Hindlimb muscle (tissue), 1 donor: ENCODE measurements at regions not wholly inside any gene's neighbourhood (a gene's known extent, or its start where the extent isn't known, plus 50 kb on each side); places are given as distances from the start of the nearest gene placed in this dataset.
A peak's percentile ranks its signal among the peaks of the same experiment; 100 is the strongest.
"Not testable (repeated sequence)": the region's sequence is repeated elsewhere in the genome, so short reads cannot be mapped to it uniquely, and the experiment has no call there.

ENCODE experiments used
- DNase-seq: peaks from one replicate; pipeline ENCODE4 v3.0.0-alpha.2; 2013

- DNase-seq: no peak
These were observed 471.0 kb upstream of the CDH7 start for GRCh38 chr18:65279668-65280305.

- DNase-seq: no peak
These were observed 471.7 kb upstream of the CDH7 start for GRCh38 chr18:65278939-65279667.

GRCh38 chr18:65269375-65269774 lies 481.4 kb upstream of the CDH7 start:
- DNase-seq: no peak

GRCh38 chr18:65265761-65266160 lies 485.1 kb upstream of the CDH7 start:
- DNase-seq: no peak

GRCh38 chr18:65260030-65260429 lies 490.8 kb upstream of the CDH7 start:
- DNase-seq: no peak

- no peak for DNase-seq
These were observed 491.4 kb upstream of the CDH7 start for GRCh38 chr18:65259403-65259802.

- DNase-seq: no peak
These were observed 493.7 kb upstream of the CDH7 start for GRCh38 chr18:65257149-65257548.

GRCh38 chr18:65255417-65255816 lies 495.4 kb upstream of the CDH7 start:
- DNase-seq: no peak

- no peak for DNase-seq
These were observed 511.0 kb upstream of the CDH7 start for GRCh38 chr18:65239787-65240186.

GRCh38 chr18:65235966-65236624 lies 514.7 kb upstream of the CDH7 start:
- DNase-seq: peak; percentile 3

GRCh38 chr18:65230311-65230710 lies 520.5 kb upstream of the CDH7 start:
- DNase-seq: no peak

- DNase-seq: no peak
These were observed 522.8 kb upstream of the CDH7 start for GRCh38 chr18:65227970-65228369.

GRCh38 chr18:65221736-65222135 lies 529.1 kb upstream of the CDH7 start:
- DNase-seq: no peak

GRCh38 chr18:65221115-65221514 lies 529.7 kb upstream of the CDH7 start:
- DNase-seq: no peak

GRCh38 chr18:65215865-65216466 lies 534.8 kb upstream of the CDH7 start:
- DNase-seq: no peak

GRCh38 chr18:65214456-65214855 lies 536.4 kb upstream of the CDH7 start:
- DNase-seq: no peak

- no peak for DNase-seq
These were observed 544.1 kb upstream of the CDH7 start for GRCh38 chr18:65206551-65207260.

GRCh38 chr18:65202091-65202490 lies 548.7 kb upstream of the CDH7 start:
- DNase-seq: no peak

- DNase-seq: no peak
These were observed 575.1 kb upstream of the CDH7 start for GRCh38 chr18:65175681-65176080.

GRCh38 chr18:65162086-65162485 lies 588.7 kb upstream of the CDH7 start:
- DNase-seq: not testable (repeated sequence)

GRCh38 chr18:65146482-65147021 lies 604.3 kb upstream of the CDH7 start:
- DNase-seq: no peak

- no peak for DNase-seq
These were observed 605.5 kb upstream of the CDH7 start for GRCh38 chr18:65145312-65145711.

GRCh38 chr18:65133610-65134009 lies 617.2 kb upstream of the CDH7 start:
- DNase-seq: no peak
